GM19468 (cell line): ENCODE measurements at regions not wholly inside any gene's neighbourhood (a gene's known extent, or its start where the extent isn't known, plus 50 kb on each side); places are given as distances from the start of the nearest gene placed in this dataset.

Experiments used
- ATAC-seq: cut with Tn5 transposase; IDR thresholded peaks from one replicate; pipeline ENCODE4 v1.9.1; 2021; ENCODE audit warnings: mild to moderate bottlenecking, moderate library complexity, moderate number of reproducible peaks; ENCODE audit not compliant: unreplicated experiment; ENCODE audit errors: extremely low read depth

DNA sequence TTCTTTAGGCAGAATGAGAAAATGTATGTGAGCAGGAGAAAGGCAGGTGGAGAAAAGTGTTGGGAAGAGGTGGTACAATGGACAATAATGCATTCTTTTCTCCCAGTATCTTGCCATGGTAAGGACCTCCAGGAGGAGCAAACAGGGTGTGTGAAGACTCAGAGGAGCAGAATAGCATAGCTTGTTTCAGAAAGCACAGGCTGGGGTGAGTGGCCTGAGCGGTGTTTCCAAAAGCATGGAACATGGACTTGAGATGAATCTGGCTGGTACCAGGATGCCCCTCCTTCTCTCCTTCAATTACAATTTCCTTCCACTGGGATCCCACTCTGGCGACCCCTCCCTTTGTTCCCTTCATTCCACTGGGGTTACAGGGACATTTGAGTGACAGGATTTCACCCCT is 123.4 kb upstream of the TNR start:
- ATAC-seq: no peak

DNA sequence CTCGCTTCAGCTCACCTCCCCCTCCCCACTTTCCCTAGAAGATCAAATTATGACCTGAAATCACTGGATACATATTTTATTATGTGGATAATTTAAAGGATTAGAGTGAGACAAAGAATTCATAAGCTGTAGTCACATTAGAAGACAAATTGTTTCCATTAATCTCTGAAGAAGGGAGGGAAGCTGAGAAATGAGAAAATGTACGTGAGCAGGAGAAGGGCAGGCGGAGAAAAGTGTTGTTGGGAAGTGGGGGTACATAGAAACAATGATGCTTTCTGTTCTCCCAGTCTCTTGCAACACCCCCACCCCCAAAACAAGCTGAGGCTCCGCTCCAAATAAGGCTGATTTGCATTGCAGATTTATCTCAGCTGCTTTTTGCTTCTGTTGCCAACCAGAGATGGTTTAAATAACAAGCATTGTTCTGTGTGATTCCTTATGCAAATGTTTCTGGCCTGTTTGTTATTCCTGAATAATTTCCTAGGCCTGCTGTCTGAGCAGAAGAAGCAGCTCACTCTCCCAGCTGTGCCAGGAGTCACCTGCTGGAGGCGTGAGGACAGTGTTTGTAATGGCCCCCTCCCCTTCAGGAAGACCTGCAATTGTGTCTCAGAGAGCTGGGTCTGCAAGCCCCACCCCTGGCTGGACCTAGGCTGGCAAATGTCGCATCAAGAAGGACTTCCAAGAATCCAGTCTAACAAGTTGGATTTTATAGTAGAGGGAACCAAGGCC is 121.8 kb upstream of the TNR start:
- ATAC-seq: no peak

DNA sequence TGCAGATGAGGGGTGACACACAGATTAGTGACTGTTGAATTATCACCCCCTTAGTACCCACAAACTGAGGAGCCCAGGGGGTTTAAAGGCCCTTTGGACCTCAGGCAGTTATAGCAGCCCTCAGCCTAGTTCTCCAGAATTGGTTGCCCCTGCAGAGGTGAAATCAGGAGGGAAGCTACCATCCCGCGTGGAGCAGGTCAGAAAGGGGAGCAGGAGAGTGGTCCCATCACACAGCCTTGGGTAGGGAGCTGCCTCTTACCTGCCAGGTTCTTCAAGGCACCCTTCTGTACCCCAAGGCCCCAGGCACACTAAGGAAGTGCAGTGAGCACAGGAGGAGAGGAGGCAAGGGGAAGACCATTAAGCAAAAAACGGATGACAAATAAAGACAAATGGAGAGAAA is 121.2 kb upstream of the TNR start:
- no peak for ATAC-seq

DNA sequence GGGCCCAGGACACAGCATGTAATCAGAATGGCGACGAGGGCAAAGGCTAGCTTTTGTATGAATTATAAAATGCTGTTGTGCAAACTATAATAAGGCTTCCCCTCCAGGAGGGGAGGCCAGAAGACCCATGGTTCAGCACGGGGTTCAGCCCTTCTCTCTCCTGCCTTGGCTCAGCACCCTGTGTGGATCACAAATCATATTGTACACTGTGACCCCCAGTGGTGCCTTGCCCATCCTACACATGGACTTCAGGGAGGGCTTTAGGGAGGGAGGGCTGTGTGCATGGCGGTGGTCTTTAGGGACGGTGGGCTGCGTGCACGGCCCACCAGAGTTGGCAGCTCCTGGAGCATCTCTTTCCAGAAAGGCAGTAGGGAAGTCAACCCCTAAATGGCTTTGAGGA is 120.8 kb upstream of the TNR start:
- ATAC-seq: no peak

DNA sequence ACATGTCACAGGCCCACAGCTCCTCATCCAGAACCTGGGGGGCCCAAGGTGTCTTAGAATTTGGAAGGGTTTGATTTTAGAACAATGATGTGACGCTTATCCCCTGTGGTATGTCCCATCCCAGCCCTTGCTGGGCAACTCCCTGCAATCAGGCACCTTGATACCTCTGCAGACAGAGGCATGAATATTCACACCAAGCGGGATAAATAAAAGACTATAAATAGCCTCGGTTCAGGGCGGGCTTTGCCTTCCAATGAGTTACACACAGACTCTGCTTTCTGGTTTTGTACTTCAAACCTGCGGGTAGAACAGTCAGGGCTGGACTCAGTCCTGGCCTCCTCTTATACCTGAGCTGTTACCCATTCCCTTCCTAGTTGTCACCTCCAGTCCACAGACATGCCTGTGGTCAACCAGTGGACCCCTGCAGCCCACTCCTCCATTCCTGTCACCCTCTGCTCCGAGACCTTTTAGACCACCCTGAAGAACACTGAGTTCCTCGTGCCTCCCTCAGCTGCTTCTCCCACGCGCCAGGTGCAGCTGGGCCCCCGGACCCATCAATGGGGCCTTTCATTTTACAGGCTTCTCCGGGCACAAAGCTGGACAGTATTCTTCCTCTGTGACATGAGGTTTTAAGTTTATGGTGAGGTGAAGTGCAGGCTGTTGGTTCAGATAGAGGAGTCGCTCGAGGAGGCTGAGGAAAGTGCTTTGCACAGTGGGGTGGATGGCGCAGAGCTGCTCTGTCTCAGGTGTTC is 120.1 kb upstream of the TNR start:
- ATAC-seq: no peak

DNA sequence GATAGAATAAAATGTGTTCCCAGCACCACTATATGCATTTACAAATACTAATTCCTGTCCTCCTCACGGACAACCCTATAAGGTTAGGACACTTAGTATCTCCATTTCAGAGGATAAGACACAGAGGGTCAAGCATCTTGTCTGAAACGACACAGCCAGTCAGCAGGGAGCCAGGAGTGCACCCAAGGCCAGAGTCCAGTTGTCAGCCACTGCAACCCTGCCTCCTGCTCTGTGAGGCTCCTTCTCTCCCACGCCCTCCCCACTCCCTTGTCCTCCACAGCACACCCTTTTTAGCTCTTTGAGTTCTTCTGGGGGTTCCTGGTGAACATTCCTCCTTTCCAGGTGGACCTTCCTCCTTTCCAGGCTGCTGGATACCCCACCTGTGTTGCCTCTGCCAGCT is 119.0 kb upstream of the TNR start:
- ATAC-seq: no peak

DNA sequence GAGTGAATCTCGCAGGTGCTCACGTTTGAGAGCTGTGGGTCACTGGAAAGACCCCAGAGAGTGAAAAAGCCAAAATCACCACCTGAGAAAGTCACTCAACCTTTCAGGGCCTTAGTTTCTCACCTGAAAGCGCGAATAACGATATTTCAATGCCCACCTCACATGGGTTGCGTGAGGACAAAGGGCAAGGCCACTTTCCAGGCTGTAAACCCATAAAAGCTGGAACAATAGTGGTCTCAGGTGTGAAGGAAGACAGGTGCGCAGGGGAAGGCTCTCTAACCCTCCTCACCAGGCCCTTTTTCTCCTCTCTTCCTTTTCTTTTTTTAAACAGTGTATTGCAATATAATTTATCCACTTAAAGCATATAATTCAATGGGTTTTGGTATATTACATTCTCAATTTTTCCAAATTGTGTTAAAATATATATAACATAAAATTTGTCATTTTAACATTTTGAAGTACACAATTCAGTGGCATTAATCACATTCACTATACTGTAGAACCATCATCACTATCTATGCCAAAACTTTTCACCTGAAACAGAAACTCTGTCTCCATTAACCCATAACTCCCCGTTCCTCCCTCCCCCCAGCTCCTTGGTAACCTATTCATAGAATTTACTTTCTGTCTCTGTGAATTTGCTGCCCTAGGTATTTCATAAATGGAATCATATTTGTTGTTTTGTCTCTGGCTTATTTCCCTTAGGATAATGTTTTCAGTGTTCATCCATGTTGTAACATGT is 118.4 kb upstream of the TNR start:
- peak; percentile 39 for ATAC-seq

DNA sequence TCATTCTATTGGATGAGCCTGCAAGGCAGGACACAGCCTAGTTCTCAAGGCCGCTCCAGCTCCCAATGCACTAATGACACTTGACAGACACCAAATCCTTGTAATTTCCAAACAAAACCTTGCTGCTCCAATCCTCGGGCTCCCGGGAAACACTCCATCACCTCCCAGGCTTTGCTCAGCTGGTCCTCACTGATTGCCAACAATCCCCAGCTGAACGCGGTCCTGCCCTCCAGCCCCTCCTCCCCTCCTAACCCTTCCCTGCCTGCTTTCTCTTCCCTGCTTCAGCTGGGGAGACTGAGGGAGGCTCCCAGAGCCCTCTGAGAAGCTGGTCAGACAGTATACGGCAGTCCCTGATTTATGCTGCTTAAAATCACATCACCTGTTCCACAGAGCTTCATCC is 114.4 kb upstream of the TNR start:
- ATAC-seq: no peak

DNA sequence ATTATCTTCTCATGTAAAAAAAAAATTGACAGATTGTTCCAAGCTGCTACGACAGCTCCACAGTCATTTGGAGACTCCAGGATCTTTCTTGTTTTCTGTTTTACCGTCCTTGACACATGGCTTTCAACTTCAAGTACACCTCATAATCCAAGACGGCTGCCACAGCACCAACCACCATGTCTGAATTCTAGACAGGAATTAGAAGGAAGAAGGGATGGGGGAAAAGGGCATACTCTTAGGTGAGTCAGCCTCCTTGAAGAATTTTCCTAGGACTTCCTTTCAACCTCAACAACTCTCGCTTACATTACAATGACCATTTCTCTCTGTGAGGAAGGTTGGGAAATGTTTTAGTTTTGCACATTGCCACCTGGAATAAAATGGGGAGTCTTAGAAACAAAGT is 110.3 kb upstream of the TNR start:
- no peak for ATAC-seq

DNA sequence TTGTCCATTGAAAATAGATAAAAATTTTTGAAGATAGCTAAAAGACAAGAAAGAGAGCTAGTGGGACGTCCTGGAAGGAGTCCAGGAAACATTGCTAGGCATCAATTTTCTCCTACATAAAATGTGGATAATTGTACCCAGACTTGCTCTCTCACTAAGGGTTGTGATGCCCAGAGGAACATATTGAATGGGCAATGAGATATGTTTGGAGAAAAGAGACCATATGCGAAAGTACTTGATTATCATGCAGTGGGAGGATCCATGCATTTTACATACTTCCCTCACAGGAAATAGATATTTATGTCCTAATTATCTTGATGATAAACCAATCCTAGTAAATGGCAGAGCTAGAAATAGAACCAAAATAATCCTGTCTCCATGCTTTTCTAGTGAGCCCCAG is 108.4 kb upstream of the TNR start:
- ATAC-seq: no peak

DNA sequence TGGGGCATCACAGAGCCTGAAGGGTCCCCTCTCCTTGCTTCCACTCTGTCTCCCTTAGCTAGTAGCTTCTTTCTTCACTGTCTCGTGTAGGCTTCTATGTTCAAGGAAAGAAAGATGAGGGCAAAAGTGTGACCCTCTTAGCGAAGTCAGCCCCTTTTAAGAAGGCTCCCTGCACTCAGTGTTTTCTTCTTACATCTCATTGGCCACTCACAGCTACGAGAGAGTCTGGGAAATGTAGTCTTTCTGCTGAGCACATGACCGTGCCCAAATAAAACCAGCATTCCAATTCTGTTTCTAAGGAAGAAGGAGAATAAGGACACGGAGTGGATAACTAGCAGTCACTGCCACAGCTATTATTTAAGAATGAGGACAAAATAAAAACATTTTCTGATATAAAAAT is 104.9 kb upstream of the TNR start:
- no peak for ATAC-seq

DNA sequence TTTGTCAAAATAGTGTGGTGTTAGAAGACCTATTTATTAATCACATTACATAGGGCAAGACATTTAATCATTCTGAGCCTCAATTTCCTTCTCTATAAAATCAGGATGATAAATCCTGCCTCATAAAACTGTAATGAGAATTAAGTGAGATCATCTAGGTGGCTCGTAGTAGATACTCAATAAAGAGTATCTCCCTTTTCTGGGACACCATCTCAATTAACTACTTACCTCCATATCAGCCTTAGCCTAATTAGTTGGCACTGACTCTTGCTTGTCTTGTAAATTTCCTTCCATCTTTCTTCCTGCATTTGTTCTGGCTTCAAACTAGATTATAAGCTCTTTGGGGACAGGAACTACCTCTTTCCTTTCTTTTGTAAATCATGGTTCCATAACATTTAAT is 102.6 kb upstream of the TNR start:
- no peak for ATAC-seq

DNA sequence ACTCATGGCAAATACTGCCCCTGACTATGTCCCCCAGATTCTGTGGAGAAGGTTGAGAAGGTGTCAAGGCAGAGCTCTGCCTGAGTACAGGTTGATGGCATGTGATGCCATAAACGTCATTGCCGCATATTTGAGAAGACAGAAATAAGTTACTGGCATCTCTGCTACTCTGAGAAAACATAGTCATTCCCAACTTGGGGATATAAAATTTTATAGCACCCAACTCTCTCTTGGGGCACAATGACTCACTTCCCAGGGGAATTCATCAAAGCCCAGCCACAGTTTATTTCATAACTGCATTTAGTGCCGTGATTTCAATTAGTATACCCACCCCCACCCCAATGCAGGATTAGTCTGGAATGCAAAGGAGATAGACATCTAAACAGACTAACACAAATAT is 101.9 kb upstream of the TNR start:
- ATAC-seq: no peak

DNA sequence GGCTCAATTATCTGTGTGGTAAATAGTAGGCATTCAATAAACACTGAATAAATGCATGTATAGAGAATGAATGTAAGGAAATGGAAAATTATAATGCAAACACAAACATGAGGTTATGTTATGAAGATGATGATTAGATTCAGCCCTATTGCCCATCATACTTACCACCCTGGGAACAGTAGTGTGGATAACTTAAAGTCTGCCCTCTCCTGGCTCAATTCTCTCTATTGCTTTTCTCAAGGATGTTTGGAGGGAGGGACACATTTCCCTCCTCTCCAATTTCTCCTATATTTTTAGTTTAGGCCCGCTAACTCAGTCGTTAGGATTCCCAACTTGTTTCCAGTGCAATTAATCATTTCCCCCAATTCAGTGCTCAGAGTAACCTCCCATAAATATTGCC is 101.5 kb upstream of the TNR start:
- no peak for ATAC-seq

DNA sequence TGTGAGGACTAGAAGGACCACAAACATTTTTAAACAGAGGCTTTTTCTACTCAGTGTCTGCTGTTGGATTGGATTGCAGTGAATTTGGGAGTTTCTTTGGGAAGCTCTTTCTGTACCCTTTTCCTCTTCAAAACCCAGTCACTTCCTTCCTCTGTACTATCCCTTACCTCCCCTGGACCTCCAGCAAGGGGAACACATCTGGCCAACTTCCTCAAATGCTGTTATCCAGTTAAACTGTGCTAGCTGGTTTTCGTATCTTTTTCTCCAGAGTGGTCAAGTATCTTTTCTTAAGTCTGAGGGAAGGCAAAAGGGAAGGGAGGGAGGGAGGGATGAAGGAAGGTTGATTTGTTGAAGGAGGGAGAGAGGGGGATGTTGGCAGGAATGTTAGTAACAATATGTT is 99.2 kb upstream of the TNR start:
- ATAC-seq: no peak

DNA sequence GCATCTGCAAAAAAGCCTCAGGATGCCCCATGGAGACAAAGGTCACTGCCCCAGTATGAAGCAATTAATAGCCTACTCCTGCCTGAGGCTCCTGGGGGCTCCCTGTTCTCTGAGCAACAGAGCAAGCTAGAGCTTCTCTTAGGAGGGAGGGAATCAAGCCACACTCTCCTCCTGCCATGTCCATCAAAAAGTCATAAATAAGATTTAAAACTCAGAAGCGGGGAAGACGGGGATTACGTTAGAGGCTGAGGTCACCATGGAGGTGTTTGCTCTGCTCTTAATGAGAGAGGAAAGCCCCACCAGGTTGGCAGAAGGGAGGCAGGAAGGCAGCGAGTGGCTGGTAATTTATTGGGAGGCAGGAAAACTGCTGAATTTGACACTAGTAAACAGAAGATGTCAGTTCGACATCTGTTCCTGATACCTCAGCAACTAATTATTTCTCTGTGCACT is 98.4 kb upstream of the TNR start:
- no peak for ATAC-seq

DNA sequence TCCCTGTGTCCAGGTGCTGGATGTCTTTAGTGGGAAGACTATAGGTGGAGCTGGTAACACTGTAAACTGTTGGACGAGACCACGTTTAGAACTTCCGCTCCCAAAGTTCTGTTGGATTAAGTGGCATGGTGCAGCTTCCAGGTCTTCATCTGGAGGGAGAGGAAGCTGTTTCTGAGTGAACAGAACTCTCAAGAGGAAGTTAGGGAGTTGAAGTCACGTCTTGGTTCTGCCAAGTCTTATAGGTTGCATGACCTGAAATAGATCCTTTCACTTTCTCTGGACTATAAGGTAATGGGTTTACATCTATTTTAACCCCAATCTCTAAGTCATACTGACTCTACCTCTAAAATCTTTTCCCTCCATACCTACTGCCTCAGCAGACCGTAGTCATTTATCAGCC is 97.4 kb upstream of the TNR start:
- ATAC-seq: no peak

DNA sequence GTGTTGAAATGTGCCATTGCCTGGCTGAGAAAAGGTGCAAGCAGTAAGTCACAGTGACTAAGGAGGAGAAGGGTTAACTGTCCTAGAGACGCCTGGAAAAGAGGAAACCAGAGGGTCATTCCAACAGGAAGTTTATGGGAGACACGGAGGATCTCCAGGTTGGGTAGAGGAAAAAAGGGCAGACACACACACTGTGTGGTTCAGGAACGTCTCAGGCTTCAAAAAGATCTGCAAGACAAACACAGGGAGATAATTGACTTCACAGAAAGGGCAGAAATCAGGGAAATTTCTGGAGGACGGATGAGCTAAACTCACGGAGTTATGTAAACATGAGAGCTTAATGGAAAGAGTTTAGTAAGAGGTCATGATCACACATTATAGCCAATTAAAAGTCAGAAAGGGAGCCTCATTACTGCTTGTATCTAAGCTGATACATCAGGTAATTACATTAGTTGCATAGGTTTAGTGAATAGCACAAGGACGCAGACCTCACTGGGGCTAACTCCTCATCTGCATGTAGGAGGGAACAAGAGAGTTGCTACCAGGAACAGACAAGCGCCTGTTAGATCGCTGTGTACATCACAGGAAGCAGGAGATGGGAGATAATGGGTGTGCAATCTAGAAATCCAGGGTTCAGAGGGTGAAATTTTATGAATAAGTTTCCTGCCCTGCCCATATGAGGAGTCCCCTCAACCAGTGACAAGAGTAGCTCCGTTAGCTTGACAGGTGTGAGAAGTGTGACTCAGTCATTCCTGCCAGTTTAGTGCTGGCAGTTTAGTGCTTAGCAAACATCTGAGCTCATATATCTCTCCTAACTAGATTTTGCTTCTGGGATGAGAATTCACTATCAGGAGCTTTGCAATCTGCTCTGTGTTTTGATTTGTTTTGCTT is 96.6 kb upstream of the TNR start:
- no peak for ATAC-seq

DNA sequence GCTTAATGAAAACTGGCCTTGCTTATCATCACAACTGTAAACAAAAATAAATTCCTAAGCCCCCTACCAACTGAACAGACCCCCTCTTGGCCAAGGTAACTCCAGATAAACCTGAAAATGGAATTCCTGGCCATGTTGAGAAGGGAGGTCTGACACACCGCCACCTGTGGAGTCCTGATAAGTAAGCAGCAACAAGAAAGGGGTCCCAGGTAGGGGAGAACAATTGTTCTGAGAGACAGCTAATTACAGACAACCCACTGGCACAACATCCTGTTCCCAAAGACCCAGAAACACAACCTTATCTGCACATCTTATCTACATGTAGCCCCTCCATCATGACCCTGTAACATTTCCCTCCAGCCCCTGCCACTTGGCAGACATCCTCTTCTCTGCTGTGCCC is 91.2 kb upstream of the TNR start:
- ATAC-seq: no peak

DNA sequence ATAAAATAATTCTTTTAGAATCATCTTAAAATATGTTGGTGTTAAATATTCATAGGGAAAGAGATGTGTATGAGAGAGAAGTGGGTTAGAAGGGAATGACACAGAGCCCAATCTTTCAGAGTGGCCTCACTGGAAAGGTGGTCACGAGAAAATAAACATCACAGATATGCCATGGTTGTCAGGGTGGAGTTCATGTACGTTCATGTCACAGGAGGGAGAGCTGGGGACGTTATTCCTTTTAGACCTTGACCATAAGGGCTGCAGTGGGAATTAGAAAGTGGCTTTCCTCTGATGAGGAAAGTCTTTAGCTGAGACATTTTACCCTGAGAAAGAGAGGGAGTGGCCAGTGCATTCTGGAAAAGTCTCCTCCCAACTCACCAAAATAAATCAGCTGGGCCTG is 90.6 kb upstream of the TNR start:
- ATAC-seq: no peak
